CD4-positive, CD25-positive, alpha-beta regulatory T cell (primary cell): ENCODE measurements at regions not wholly inside any gene's neighbourhood (a gene's known extent, or its start where the extent isn't known, plus 50 kb on each side); places are given as distances from the start of the nearest gene placed in this dataset.

ENCODE experiments used
- ATAC-seq, 2 donors: fragments of 150-1000 bp; cut with Tn5 transposase; one replicate each; pipeline ENCODE4 v1.10.0; 2021; ENCODE audit warnings: low read depth in 2 of 2, moderate number of reproducible peaks in 2 of 2, moderate library complexity in 1 of 2
- DNase-seq, 3 donors: peaks; one replicate each; pipeline versions ENCODE4 v3.0.0 to v3.0.0-alpha.2; 2012 to 2022; ENCODE audit warnings: mixed read lengths in 1 of 3
- H3K27ac ChIP-seq: one replicate; pipeline ENCODE4 v1.7.0; 2013; ENCODE audit warnings: mild to moderate bottlenecking, low read length; ENCODE audit not compliant: insufficient read depth, poor library complexity, severe bottlenecking
- H3K27me3 ChIP-seq: one replicate; pipeline ENCODE4 v1.7.0; 2013; ENCODE audit warnings: low read length; ENCODE audit not compliant: control insufficient read depth, insufficient read depth
- H3K36me3 ChIP-seq: one replicate; pipeline ENCODE4 v1.7.0; 2013; ENCODE audit warnings: mild to moderate bottlenecking, low read length, moderate library complexity; ENCODE audit not compliant: control insufficient read depth, insufficient read depth
- H3K4me1 ChIP-seq: 2 replicates; pipeline ENCODE4 v1.7.0; 2013; ENCODE audit warnings: mild to moderate bottlenecking, low read length; ENCODE audit not compliant: insufficient read depth, control insufficient read depth, poor library complexity, severe bottlenecking
- H3K4me3 ChIP-seq: one replicate; pipeline ENCODE4 v1.7.0; 2013; ENCODE audit warnings: low read depth, mild to moderate bottlenecking, low read length, moderate library complexity
- H3K9me3 ChIP-seq, 2 experiments: 1 replicate in 1 of 2; 2 replicates in 1 of 2; pipeline ENCODE4 v1.7.0; 2013; ENCODE audit warnings: low read length in 2 of 2, mild to moderate bottlenecking in 1 of 2, moderate library complexity in 1 of 2; ENCODE audit not compliant: control insufficient read depth in 2 of 2
- H3K27ac Mint-ChIP-seq, 3 donors: one replicate each; pipeline ENCODE4 v1.8.0; 2020 to 2022; ENCODE audit warnings: mild to moderate bottlenecking in 3 of 3, mixed read lengths in 3 of 3, moderate library complexity in 2 of 3
- H3K27me3 Mint-ChIP-seq: one replicate; pipeline ENCODE4 v1.8.0; 2022; ENCODE audit warnings: mild to moderate bottlenecking, mixed read lengths
- H3K36me3 Mint-ChIP-seq: one replicate; pipeline ENCODE4 v1.8.0; 2020; ENCODE audit warnings: mixed read lengths
- H3K4me1 Mint-ChIP-seq, 4 donors: one replicate each; pipeline ENCODE4 v1.8.0; 2020 to 2022; ENCODE audit warnings: mixed read lengths in 4 of 4, mild to moderate bottlenecking in 1 of 4
- H3K4me3 Mint-ChIP-seq, 4 donors: one replicate each; pipeline ENCODE4 v1.8.0; 2020 to 2022; ENCODE audit warnings: mild to moderate bottlenecking in 4 of 4, mixed read lengths in 4 of 4, moderate library complexity in 3 of 4
- H3K9me3 Mint-ChIP-seq, 7 donors: one replicate each; pipeline ENCODE4 v1.8.0; 2020 to 2022; ENCODE audit warnings: mixed read lengths in 7 of 7, mild to moderate bottlenecking in 3 of 7, moderate library complexity in 2 of 7

DNA sequence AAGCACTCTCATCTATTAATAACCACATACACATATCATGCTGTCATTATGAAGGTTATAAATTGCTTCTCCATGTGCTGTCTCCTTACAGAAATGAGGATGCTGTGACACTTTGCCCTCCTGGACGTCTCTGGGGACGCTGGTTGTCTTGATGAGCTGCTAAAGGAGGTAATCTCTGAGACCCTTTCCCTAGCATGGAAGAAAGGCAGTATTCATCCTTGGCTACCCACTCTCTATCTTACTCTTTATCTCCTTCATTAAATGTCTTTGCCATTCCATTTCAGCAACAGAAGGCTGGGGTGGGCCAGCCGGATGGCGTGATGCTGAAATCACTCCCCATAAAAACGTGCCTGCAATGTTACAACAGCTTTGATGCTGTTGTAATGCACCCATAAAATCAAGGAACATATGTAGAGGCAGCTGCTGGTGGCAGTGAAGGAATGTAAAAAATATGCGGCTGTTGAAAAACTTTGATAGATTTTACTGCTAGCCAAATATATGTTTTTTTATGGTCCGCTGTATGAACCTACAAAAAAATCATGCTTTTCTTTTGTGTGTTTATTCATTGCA is 715.1 kb upstream of the API5 start:
- H3K4me1 Mint-ChIP-seq, result no peaks in the 10 kb centered on the region
- no peak for DNase-seq
- Histone ChIP-seq H3K27me3 (no peaks in the 10 kb centered on the region), H3K36me3 (no peaks in the 10 kb centered on the region), H3K27ac (no peak overlapping the region), H3K4me1 (no peaks in the 10 kb centered on the region), H3K9me3 (no peaks in the 10 kb centered on the region), H3K4me3 (no peak overlapping the region)
- ATAC-seq, result no peak
- no peak overlapping the region for H3K4me3 Mint-ChIP-seq
- H3K36me3 Mint-ChIP-seq, result no peaks in the 10 kb centered on the region
- H3K27ac Mint-ChIP-seq, result no peak overlapping the region
- H3K9me3 Mint-ChIP-seq, result peaks cover 0 to 12% (median 2%) of the 10 kb centered on the region in 7 donors
- no peaks in the 10 kb centered on the region for H3K27me3 Mint-ChIP-seq

DNA sequence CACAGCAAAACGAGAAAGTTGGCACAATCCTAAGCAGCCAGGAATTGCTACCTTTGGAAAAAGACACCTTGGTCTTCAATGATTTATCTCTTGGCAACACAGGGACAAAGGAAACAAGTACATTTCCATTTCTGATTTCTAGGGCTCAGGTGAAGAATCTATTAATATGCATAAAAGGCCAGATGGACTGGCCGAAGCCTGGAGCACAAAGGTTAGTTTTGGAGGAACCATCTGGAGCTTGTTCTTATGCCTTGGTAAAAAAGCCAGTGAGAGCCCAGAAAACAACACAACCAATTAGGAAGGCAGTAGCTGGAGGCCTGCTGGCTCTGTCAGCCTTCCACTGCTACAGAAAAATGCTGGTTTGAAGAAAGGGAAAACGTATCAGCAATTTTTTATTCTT is 713.5 kb upstream of the API5 start:
- no peaks in the 10 kb centered on the region for H3K4me1 Mint-ChIP-seq
- H3K4me3 Mint-ChIP-seq, result no peak overlapping the region
- Histone ChIP-seq H3K4me1 (no peaks in the 10 kb centered on the region), H3K27me3 (no peaks in the 10 kb centered on the region), H3K36me3 (no peaks in the 10 kb centered on the region), H3K9me3 (no peaks in the 10 kb centered on the region), H3K4me3 (no peak overlapping the region), H3K27ac (no peak overlapping the region)
- no peaks in the 10 kb centered on the region for H3K27me3 Mint-ChIP-seq
- no peak for ATAC-seq
- no peak overlapping the region for H3K27ac Mint-ChIP-seq
- H3K36me3 Mint-ChIP-seq, result no peaks in the 10 kb centered on the region
- peaks cover 0 to 18% (median 2%) of the 10 kb centered on the region in 7 donors for H3K9me3 Mint-ChIP-seq
- no peak for DNase-seq

DNA sequence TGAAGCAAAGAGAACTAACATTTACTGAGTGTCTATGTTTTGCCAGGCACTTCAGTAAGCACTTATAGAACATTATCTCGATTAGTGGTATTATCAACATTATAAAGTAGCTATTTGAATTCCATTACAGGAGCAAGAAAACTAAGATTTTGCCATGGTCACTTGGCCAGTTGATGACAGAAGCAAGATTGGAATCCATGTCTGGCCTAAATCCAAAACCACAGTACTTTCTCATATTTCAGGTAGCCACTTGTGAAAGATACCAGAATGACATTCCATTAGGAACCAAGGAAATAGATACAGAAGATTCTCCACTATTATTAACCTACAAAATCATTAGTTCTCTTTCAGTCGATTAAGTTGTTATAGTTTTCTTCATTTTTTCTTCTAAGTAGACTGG is 691.0 kb upstream of the API5 start:
- H3K4me1 Mint-ChIP-seq, result no peaks in the 10 kb centered on the region
- no peaks in the 10 kb centered on the region for H3K36me3 ChIP-seq
- H3K27ac ChIP-seq, result no peak overlapping the region
- H3K27ac Mint-ChIP-seq, result peak overlapping the region in 1 of 3 donors; percentile 17
- no peaks in the 10 kb centered on the region for H3K9me3 ChIP-seq
- ATAC-seq (no peak), DNase-seq (no peak)
- peaks cover 3 to 21% (median 9%) of the 10 kb centered on the region in 7 donors for H3K9me3 Mint-ChIP-seq
- no peak overlapping the region for H3K4me3 ChIP-seq
- no peaks in the 10 kb centered on the region for H3K27me3 ChIP-seq
- H3K4me1 ChIP-seq, result no peaks in the 10 kb centered on the region
- no peaks in the 10 kb centered on the region for H3K27me3 Mint-ChIP-seq
- H3K36me3 Mint-ChIP-seq, result no peaks in the 10 kb centered on the region
- H3K4me3 Mint-ChIP-seq, result no peak overlapping the region

DNA sequence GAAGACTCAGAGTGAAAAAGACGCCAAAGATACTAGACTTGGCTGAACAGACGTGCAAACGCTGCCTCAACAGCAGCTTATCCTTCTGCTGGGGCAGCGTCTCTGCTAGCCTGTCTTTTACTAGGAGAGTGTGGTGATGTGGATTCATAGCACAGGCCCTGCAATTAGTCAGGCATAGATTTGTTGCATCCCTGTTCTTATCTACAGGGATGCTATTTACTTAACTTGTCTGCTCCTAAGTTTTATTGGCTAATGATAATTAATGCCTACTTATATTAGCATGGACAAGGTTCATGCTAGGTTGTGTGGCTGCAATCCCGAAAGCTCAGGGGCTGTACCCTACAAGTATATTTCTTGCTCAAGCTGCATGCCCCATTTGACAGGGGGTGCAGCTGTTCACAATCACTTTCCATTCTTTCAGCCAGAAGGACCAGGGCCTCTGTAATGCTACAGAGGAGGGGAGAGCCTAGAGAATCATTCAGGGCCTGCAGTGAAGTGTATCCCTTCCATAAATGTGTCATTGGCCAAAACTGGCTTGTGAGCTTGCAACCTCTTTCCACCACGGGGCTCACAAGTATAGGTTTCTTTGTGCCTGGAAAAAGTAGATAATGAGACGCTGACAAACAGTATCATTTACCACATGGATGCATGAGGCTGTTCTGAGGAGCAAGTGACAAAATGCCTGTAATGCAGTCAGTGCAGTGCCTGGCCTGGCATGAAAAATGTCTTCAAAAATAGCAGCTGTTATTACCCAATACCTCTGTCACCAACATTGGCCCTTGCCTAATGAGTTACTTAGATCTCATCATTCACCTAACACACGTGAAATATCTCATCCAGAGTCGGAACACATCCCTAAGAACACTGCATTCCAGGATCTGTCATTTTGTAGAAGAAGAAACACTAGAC is 685.8 kb upstream of the API5 start:
- H3K36me3 ChIP-seq, result no peaks in the 10 kb centered on the region
- DNase-seq, result no peak
- no peak for ATAC-seq
- H3K27ac ChIP-seq, result no peak overlapping the region
- H3K9me3 ChIP-seq, result no peaks in the 10 kb centered on the region
- H3K9me3 Mint-ChIP-seq, result peaks cover 0 to 7% (median 0%) of the 10 kb centered on the region in 7 donors
- H3K27me3 Mint-ChIP-seq, result no peaks in the 10 kb centered on the region
- H3K27ac Mint-ChIP-seq, result no peak overlapping the region
- no peaks in the 10 kb centered on the region for H3K4me1 Mint-ChIP-seq
- no peaks in the 10 kb centered on the region for H3K27me3 ChIP-seq
- H3K4me3 ChIP-seq, result no peak overlapping the region
- no peaks in the 10 kb centered on the region for H3K36me3 Mint-ChIP-seq
- H3K4me1 ChIP-seq, result no peaks in the 10 kb centered on the region
- no peak overlapping the region for H3K4me3 Mint-ChIP-seq

DNA sequence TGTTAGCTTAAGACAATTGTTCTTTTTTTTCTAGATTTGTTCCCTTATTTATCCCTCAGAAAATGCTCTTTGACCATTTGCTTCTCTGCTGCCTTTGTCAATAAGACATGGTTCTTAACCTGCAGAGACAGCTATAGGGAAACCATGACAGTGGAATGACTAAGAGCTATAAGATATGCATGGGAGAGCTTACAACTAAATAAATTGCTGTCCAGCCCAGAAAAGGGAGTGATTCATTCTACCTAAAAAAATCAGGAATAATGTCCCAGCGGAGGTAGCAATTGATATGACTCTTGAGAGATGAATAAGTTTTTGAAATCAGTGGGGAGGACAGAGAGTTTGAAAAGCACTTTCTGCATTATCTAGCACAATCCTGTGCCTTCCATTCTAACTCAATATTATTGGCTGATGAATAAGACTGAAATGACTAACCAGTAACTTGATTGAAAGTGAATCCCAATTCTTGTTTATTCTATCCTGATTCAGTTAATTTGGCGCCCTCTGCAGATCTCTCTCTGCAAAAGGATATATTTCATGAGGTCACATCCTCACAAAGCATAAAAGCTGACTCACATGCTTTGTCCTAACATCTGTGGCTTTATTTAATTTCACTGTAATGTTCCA is 680.5 kb upstream of the API5 start:
- peaks cover 0 to 12% (median 4%) of the 10 kb centered on the region in 7 donors for H3K9me3 Mint-ChIP-seq
- H3K4me3 Mint-ChIP-seq, result no peak overlapping the region
- no peaks in the 10 kb centered on the region for H3K36me3 Mint-ChIP-seq
- no peaks in the 10 kb centered on the region for H3K27me3 Mint-ChIP-seq
- DNase-seq (no peak), ATAC-seq (no peak)
- no peak overlapping the region for H3K27ac Mint-ChIP-seq
- Histone ChIP-seq H3K4me1 (no peaks in the 10 kb centered on the region), H3K27ac (no peak overlapping the region), H3K27me3 (no peaks in the 10 kb centered on the region), H3K36me3 (no peaks in the 10 kb centered on the region), H3K9me3 (no peaks in the 10 kb centered on the region), H3K4me3 (no peak overlapping the region)
- H3K4me1 Mint-ChIP-seq, result no peaks in the 10 kb centered on the region

DNA sequence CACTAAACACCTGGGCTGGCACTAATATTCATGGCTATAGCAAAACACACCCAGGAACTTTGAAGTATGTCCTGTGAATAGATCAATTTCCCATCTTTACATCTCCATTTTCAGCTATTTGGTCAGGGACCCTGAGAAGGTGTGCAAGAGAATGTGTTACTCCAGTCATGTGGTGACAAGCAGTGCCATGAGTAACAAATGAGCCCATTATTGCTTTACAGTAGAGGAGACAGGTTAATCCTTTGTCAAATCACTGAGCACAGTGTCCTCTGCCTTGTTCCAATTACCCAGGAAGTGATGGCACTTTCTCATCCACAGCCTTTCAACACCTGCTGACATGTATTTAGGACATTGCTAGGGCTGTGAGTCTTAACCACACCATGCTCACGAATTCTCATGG is 664.8 kb upstream of the API5 start:
- no peaks in the 10 kb centered on the region for H3K27me3 ChIP-seq
- Mint-ChIP-seq H3K27me3 (no peaks in the 10 kb centered on the region), H3K4me3 (no peak overlapping the region), H3K4me1 (no peaks in the 10 kb centered on the region), H3K9me3 (peaks cover 0 to 15% (median 7%) of the 10 kb centered on the region in 7 donors), H3K27ac (no peak overlapping the region), H3K36me3 (no peaks in the 10 kb centered on the region)
- H3K36me3 ChIP-seq, result no peaks in the 10 kb centered on the region
- no peak for ATAC-seq
- no peaks in the 10 kb centered on the region for H3K9me3 ChIP-seq
- no peak for DNase-seq
- H3K4me1 ChIP-seq, result no peaks in the 10 kb centered on the region
- no peak overlapping the region for H3K27ac ChIP-seq
- H3K4me3 ChIP-seq, result no peak overlapping the region

DNA sequence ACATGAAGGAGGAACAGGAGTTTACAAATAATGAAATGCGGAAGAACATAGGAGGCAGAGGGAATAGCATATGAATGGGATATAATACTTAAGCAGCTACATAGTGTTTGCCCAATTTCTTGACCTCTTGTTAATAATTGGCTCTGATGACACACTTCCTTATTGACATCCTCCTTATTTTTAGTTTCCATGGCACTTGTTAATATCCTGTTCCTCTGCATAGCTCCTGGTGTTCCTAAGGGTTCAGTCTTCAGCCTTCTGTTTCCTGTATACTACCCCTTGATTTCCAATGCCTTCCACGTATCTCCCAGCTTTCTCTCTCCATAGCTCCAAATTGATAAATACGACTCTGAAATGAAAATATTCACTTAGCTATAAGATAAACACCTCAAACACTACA is 663.8 kb upstream of the API5 start:
- Histone ChIP-seq H3K4me3 (no peak overlapping the region), H3K36me3 (no peaks in the 10 kb centered on the region), H3K9me3 (no peaks in the 10 kb centered on the region), H3K27ac (no peak overlapping the region), H3K4me1 (no peaks in the 10 kb centered on the region), H3K27me3 (no peaks in the 10 kb centered on the region)
- Mint-ChIP-seq H3K4me1 (no peaks in the 10 kb centered on the region), H3K27me3 (no peaks in the 10 kb centered on the region), H3K9me3 (peaks cover 0 to 15% (median 7%) of the 10 kb centered on the region in 7 donors), H3K4me3 (no peak overlapping the region), H3K27ac (no peak overlapping the region), H3K36me3 (no peaks in the 10 kb centered on the region)
- DNase-seq, result no peak
- ATAC-seq, result no peak
